ENCODE measurements at regions not wholly inside any gene's neighbourhood (a gene's known extent, or its start where the extent isn't known, plus 50 kb on each side); places are given as distances from the start of the nearest gene placed in this dataset.
"Not testable (repeated sequence)": the region's sequence is repeated elsewhere in the genome, so short reads cannot be mapped to it uniquely, and the experiment has no call there.

GRCh38 chr17:71764505-71764904 lies 356.3 kb upstream of the SOX9 start:
- H3K4me1 ChIP-seq (ENCODE audit: control insufficient read depth, insufficient read depth, low read length): peaks cover 9% of the 10 kb centered on the region
- no peak overlapping the region for H3K9ac ChIP-seq (ENCODE audit: low read length)
- H3K27ac ChIP-seq (ENCODE audit: low read depth, low read length): no peak overlapping the region

GRCh38 chr17:71765437-71765836 lies 355.4 kb upstream of the SOX9 start:
- no peaks in the 10 kb centered on the region for H3K27me3 ChIP-seq (ENCODE audit: control insufficient read depth, insufficient read depth, low read length)

More at GRCh38 chr17:71764505-71764904, 356.3 kb upstream of the SOX9 start:
- Histone ChIP-seq H3K36me3 (ENCODE audit: control insufficient read depth, insufficient read depth, low read length) (no peaks in the 10 kb centered on the region), H3K27me3 (ENCODE audit: control insufficient read depth, insufficient read depth, low read length) (no peaks in the 10 kb centered on the region), H3K4me3 (ENCODE audit: low read length) (no peak overlapping the region)

DNA sequence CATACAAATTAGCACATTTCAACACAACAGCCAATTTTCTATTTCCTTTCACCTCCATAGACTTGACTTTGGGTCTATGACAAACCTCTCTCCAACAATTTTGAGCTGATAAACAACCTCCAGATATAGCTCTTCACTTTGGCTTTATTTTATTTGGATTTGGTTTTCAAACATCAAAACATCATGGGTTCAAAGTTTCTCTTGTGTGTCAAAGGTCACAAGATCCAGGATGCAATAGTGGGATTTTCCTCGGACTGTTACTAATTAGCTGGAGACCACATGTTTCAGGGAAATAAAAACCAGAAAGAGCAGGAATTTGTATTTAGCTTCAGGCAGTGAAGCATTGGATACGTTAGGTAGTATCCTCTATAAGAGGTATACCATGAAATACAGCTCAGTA lies 351.0 kb upstream of the SOX9 start:
- Histone ChIP-seq H3K36me3 (ENCODE audit: control insufficient read depth, insufficient read depth, low read length) (no peaks in the 10 kb centered on the region), H3K27ac (ENCODE audit: low read depth, low read length) (no peak overlapping the region), H3K4me1 (ENCODE audit: control insufficient read depth, insufficient read depth, low read length) (peaks cover 4% of the 10 kb centered on the region), H3K4me3 (ENCODE audit: low read length) (no peak overlapping the region), H3K27me3 (ENCODE audit: control insufficient read depth, insufficient read depth, low read length) (no peaks in the 10 kb centered on the region), H3K9ac (ENCODE audit: low read length) (no peak overlapping the region)

More at GRCh38 chr17:71765437-71765836, 355.4 kb upstream of the SOX9 start:
- Histone ChIP-seq H3K4me3 (ENCODE audit: low read length) (no peak overlapping the region), H3K4me1 (ENCODE audit: control insufficient read depth, insufficient read depth, low read length) (peaks cover 9% of the 10 kb centered on the region), H3K36me3 (ENCODE audit: control insufficient read depth, insufficient read depth, low read length) (no peaks in the 10 kb centered on the region), H3K9ac (ENCODE audit: low read length) (no peak overlapping the region), H3K27ac (ENCODE audit: low read depth, low read length) (no peak overlapping the region)

GRCh38 chr17:71777048-71777640 lies 343.7 kb upstream of the SOX9 start:
- Histone ChIP-seq H3K27ac (ENCODE audit: low read depth, low read length) (no peak overlapping the region), H3K9ac (ENCODE audit: low read length) (no peak overlapping the region), H3K27me3 (ENCODE audit: control insufficient read depth, insufficient read depth, low read length) (no peaks in the 10 kb centered on the region), H3K36me3 (ENCODE audit: control insufficient read depth, insufficient read depth, low read length) (no peaks in the 10 kb centered on the region), H3K4me1 (ENCODE audit: control insufficient read depth, insufficient read depth, low read length) (peaks cover 2% of the 10 kb centered on the region), H3K4me3 (ENCODE audit: low read length) (no peak overlapping the region)

DNA sequence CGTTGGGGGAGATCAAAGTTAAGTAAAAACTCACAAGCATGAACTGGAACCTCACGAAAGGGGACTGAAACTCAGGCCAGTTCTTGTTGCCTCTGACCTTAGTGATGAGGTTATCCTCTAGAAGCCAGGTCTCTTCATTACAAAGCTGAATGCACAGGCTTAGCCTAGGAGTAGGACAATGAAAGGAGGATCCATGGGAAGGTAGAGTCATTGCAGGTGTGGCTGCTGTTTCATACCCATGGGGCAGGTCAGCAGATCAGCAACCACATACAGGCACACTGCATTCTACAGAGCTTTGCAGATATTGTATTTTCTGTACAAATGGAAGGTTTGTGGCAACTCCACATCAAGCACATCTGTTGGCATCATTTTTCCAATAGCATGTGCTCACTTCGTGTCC lies 341.3 kb upstream of the SOX9 start:
- Histone ChIP-seq H3K27ac (ENCODE audit: low read depth, low read length) (no peak overlapping the region), H3K36me3 (ENCODE audit: control insufficient read depth, insufficient read depth, low read length) (no peaks in the 10 kb centered on the region), H3K4me1 (ENCODE audit: control insufficient read depth, insufficient read depth, low read length) (peaks cover 2% of the 10 kb centered on the region), H3K9ac (ENCODE audit: low read length) (no peak overlapping the region), H3K4me3 (ENCODE audit: low read length) (no peak overlapping the region), H3K27me3 (ENCODE audit: control insufficient read depth, insufficient read depth, low read length) (no peaks in the 10 kb centered on the region)

DNA sequence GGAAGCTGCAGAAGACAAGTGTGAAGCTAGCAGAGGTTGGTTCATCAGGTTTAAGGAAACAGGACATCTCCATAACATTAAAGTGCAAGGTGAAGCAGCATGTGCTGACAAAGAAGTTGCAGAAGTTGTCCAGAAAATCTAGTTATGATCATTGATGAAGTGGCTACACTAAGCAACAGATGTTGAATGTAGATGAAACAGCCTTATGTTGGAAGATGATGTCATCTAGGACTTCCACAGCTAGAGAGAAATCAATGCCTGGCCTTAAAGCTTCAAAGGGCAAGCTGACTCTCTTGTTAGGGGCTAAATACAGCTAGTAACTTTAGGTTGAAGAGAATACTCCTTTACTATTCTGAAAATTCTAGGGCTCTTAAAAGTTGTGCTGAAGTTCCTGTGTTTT lies 340.2 kb upstream of the SOX9 start:
- Histone ChIP-seq H3K36me3 (ENCODE audit: control insufficient read depth, insufficient read depth, low read length) (no peaks in the 10 kb centered on the region), H3K27ac (ENCODE audit: low read depth, low read length) (no peak overlapping the region), H3K9ac (ENCODE audit: low read length) (no peak overlapping the region), H3K4me3 (ENCODE audit: low read length) (no peak overlapping the region), H3K4me1 (ENCODE audit: control insufficient read depth, insufficient read depth, low read length) (peaks cover 2% of the 10 kb centered on the region), H3K27me3 (ENCODE audit: control insufficient read depth, insufficient read depth, low read length) (no peaks in the 10 kb centered on the region)

GRCh38 chr17:71782021-71782420 lies 338.8 kb upstream of the SOX9 start:
- H3K27ac ChIP-seq (ENCODE audit: low read depth, low read length); H3K36me3 ChIP-seq (ENCODE audit: control insufficient read depth, insufficient read depth, low read length); H3K4me3 ChIP-seq (ENCODE audit: low read length); H3K9ac ChIP-seq (ENCODE audit: low read length); H3K27me3 ChIP-seq (ENCODE audit: control insufficient read depth, insufficient read depth, low read length); H3K4me1 ChIP-seq (ENCODE audit: control insufficient read depth, insufficient read depth, low read length): not testable (repeated sequence)

DNA sequence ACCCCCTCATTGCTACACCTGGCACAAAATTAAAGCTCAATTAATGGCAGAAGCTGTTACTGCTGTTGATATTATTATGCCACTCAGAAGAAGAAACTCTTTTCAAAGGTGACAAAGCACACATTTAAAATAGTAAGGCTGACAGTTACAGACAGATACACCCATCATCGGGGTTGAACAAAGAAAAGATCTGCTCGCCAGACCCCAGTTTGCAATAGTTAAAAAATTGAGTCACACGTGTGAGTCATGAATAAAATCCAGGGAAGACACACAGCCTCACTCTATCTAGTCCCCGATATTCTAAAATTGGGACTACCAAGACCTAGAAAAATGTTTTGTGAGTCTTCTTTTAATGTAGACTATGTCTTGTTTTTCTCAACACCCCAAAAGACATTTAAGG lies 330.0 kb upstream of the SOX9 start:
- Histone ChIP-seq H3K9ac (ENCODE audit: low read length) (no peak overlapping the region), H3K4me1 (ENCODE audit: control insufficient read depth, insufficient read depth, low read length) (no peaks in the 10 kb centered on the region), H3K27ac (ENCODE audit: low read depth, low read length) (no peak overlapping the region), H3K36me3 (ENCODE audit: control insufficient read depth, insufficient read depth, low read length) (no peaks in the 10 kb centered on the region), H3K4me3 (ENCODE audit: low read length) (no peak overlapping the region), H3K27me3 (ENCODE audit: control insufficient read depth, insufficient read depth, low read length) (no peaks in the 10 kb centered on the region)

GRCh38 chr17:71791311-71791710 lies 329.5 kb upstream of the SOX9 start:
- Histone ChIP-seq H3K36me3 (ENCODE audit: control insufficient read depth, insufficient read depth, low read length) (no peaks in the 10 kb centered on the region), H3K4me3 (ENCODE audit: low read length) (no peak overlapping the region), H3K27me3 (ENCODE audit: control insufficient read depth, insufficient read depth, low read length) (no peaks in the 10 kb centered on the region), H3K27ac (ENCODE audit: low read depth, low read length) (no peak overlapping the region), H3K4me1 (ENCODE audit: control insufficient read depth, insufficient read depth, low read length) (no peaks in the 10 kb centered on the region), H3K9ac (ENCODE audit: low read length) (no peak overlapping the region)

GRCh38 chr17:71792966-71793365 lies 327.9 kb upstream of the SOX9 start:
- Histone ChIP-seq H3K9ac (ENCODE audit: low read length) (no peak overlapping the region), H3K27ac (ENCODE audit: low read depth, low read length) (no peak overlapping the region), H3K36me3 (ENCODE audit: control insufficient read depth, insufficient read depth, low read length) (no peaks in the 10 kb centered on the region), H3K27me3 (ENCODE audit: control insufficient read depth, insufficient read depth, low read length) (no peaks in the 10 kb centered on the region), H3K4me3 (ENCODE audit: low read length) (no peak overlapping the region), H3K4me1 (ENCODE audit: control insufficient read depth, insufficient read depth, low read length) (no peaks in the 10 kb centered on the region)

DNA sequence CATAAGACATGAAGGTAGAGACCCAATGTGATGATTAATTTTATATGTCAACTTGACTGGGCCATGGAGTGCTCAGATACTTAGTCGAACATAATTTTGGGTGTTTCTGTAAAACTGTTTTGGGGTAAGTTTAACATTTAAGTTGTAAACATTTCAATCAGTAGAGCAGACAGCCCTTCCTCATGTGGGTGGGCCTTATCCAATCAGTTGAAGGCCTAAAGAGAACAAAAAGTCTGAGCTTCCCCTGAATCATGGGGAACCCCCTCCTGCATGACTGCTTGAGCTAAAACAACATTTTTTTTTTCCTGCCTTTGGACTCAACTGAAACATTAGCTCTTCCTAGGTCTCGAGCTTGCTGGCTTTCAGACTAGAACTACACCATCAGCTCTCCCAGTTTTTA lies 327.3 kb upstream of the SOX9 start:
- Histone ChIP-seq H3K36me3 (ENCODE audit: control insufficient read depth, insufficient read depth, low read length) (no peaks in the 10 kb centered on the region), H3K27ac (ENCODE audit: low read depth, low read length) (no peak overlapping the region), H3K4me1 (ENCODE audit: control insufficient read depth, insufficient read depth, low read length) (no peaks in the 10 kb centered on the region), H3K27me3 (ENCODE audit: control insufficient read depth, insufficient read depth, low read length) (no peaks in the 10 kb centered on the region), H3K4me3 (ENCODE audit: low read length) (no peak overlapping the region), H3K9ac (ENCODE audit: low read length) (no peak overlapping the region)

- no peak overlapping the region for H3K27ac ChIP-seq (ENCODE audit: low read depth, low read length)
- no peak overlapping the region for H3K4me3 ChIP-seq (ENCODE audit: low read length)
- no peaks in the 10 kb centered on the region for H3K4me1 ChIP-seq (ENCODE audit: control insufficient read depth, insufficient read depth, low read length)
- H3K27me3 ChIP-seq (ENCODE audit: control insufficient read depth, insufficient read depth, low read length): no peaks in the 10 kb centered on the region
- no peak overlapping the region for H3K9ac ChIP-seq (ENCODE audit: low read length)
- no peaks in the 10 kb centered on the region for H3K36me3 ChIP-seq (ENCODE audit: control insufficient read depth, insufficient read depth, low read length)
Measured at GRCh38 chr17:71798701-71799100, 322.1 kb upstream of the SOX9 start.

DNA sequence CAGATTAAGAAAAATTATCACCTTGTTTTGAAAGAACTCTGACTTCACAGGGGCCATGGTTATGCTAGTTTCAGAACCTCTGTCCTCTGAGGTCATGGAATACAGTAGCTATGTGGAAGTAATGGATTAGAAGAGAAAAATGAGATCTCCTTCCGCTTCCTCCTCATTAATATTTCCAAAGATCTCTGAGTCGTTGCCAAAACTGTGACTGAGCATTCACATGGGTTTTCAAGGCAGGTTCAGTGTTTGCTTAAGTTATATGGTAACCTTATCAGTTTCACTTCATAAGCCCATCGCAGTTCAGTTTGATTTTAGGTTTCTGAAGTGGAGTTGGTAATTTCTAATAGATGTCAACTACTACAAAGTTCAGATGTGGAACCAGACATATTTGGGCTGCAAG lies 321.2 kb upstream of the SOX9 start:
- no peaks in the 10 kb centered on the region for H3K27me3 ChIP-seq (ENCODE audit: control insufficient read depth, insufficient read depth, low read length)
- no peaks in the 10 kb centered on the region for H3K4me1 ChIP-seq (ENCODE audit: control insufficient read depth, insufficient read depth, low read length)
- H3K9ac ChIP-seq (ENCODE audit: low read length): no peak overlapping the region
- no peaks in the 10 kb centered on the region for H3K36me3 ChIP-seq (ENCODE audit: control insufficient read depth, insufficient read depth, low read length)
- no peak overlapping the region for H3K27ac ChIP-seq (ENCODE audit: low read depth, low read length)
- no peak overlapping the region for H3K4me3 ChIP-seq (ENCODE audit: low read length)
